ENCODE measurements at regions not wholly inside any gene's neighbourhood (a gene's known extent, or its start where the extent isn't known, plus 50 kb on each side); places are given as distances from the start of the nearest gene placed in this dataset.

DNA sequence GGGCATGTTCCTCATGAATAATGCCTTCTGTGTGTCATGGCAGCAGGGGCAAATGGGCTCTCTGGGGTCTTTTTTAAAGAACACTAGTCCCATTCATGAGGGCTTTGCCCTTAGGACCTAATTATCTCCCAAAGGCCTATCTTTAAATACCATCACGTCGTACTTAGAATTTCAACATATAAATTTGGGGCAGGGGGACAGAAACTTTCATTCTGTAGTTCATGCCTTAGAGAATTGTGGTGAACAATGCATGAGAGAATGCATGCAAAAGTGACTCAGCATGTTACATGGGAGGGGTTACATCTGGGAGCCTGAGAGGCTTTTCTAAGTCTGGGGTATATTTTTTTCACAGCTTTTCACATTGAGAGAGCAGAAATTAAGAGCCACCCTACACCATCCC, 208.5 kb upstream of the ROPN1 start:
- Mint-ChIP-seq H3K4me1 (ENCODE audit: low read depth, unreplicated experiment) (no peaks in the 10 kb centered on the region), H3K9me3 (ENCODE audit: unreplicated experiment) (no peaks in the 10 kb centered on the region), H3K36me3 (ENCODE audit: insufficient read depth, unreplicated experiment) (no peaks in the 10 kb centered on the region), H3K27me3 (ENCODE audit: insufficient read depth, unreplicated experiment) (peaks cover 38% of the 10 kb centered on the region), H3K27ac (ENCODE audit: unreplicated experiment) (no peak overlapping the region), H3K4me3 (ENCODE audit: unreplicated experiment) (no peak overlapping the region)
- H3K4me3 ChIP-seq (ENCODE audit: low read depth, low read length), result no peak overlapping the region
- TF ChIP-seq, protein P1, sequence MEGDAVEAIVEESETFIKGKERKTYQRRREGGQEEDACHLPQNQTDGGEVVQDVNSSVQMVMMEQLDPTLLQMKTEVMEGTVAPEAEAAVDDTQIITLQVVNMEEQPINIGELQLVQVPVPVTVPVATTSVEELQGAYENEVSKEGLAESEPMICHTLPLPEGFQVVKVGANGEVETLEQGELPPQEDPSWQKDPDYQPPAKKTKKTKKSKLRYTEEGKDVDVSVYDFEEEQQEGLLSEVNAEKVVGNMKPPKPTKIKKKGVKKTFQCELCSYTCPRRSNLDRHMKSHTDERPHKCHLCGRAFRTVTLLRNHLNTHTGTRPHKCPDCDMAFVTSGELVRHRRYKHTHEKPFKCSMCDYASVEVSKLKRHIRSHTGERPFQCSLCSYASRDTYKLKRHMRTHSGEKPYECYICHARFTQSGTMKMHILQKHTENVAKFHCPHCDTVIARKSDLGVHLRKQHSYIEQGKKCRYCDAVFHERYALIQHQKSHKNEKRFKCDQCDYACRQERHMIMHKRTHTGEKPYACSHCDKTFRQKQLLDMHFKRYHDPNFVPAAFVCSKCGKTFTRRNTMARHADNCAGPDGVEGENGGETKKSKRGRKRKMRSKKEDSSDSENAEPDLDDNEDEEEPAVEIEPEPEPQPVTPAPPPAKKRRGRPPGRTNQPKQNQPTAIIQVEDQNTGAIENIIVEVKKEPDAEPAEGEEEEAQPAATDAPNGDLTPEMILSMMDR (IDR thresholded peaks at IDR 0.05; ENCODE audit: insufficient read depth in 1 of 2, low read depth in 1 of 2, low read length in 1 of 2, severe bottlenecking in 1 of 2, unreplicated experiment in 1 of 2), result no peak
- no peaks in the 10 kb centered on the region for H3K9me3 ChIP-seq
- CTCF ChIA-PET, result no interaction called here
- no peaks in the 10 kb centered on the region for H3K36me3 ChIP-seq (ENCODE audit: control insufficient read depth, insufficient read depth, low read length)
- no peak for DNase-seq
- no peaks in the 10 kb centered on the region; the same call in 1 of the 2 replicates for H3K27me3 ChIP-seq (replicated peaks; ENCODE audit: control insufficient read depth, insufficient read depth, low read length)
- no peaks in the 10 kb centered on the region for H3K4me1 ChIP-seq
- intact Hi-C loops (cut with micrococcal nuclease; ENCODE audit: unreplicated experiment), result no loop called here
- no TSS peak for BruUV-seq (replicated peaks)
- POLR2A ChIA-PET, result no interaction called here

DNA sequence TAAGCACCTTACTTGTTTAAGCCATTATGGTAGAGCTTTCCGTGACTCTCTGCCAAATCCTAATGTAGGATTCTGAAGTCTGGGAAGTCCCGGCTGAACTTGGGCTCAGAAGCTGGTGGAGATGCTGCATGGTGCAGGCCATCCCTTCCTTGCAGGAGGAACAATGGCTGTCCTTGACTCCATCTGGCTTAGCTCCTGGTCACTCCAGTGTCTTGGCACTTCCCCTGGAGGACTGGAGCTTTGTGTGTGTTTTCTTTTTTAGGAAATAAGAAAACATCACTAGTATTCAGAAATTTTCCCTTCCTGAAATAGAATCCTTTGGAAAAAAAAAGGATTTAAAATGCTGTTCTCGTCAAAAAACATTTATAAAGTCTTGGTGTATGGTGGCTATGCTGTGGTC, 209.3 kb upstream of the ROPN1 start:
- Mint-ChIP-seq H3K4me1 (ENCODE audit: low read depth, unreplicated experiment) (no peaks in the 10 kb centered on the region), H3K4me3 (ENCODE audit: unreplicated experiment) (no peak overlapping the region), H3K36me3 (ENCODE audit: insufficient read depth, unreplicated experiment) (no peaks in the 10 kb centered on the region), H3K27me3 (ENCODE audit: insufficient read depth, unreplicated experiment) (peaks cover 31% of the 10 kb centered on the region), H3K27ac (ENCODE audit: unreplicated experiment) (no peak overlapping the region), H3K9me3 (ENCODE audit: unreplicated experiment) (no peaks in the 10 kb centered on the region)
- DNase-seq, result no peak
- H3K36me3 ChIP-seq (ENCODE audit: control insufficient read depth, insufficient read depth, low read length), result no peaks in the 10 kb centered on the region
- TF ChIP-seq, protein P1 (IDR thresholded peaks at IDR 0.05; ENCODE audit: insufficient read depth in 1 of 2, low read depth in 1 of 2, low read length in 1 of 2, severe bottlenecking in 1 of 2, unreplicated experiment in 1 of 2), result no peak
- H3K27me3 ChIP-seq (replicated peaks; ENCODE audit: control insufficient read depth, insufficient read depth, low read length), result no peaks in the 10 kb centered on the region; the same call in 1 of the 2 replicates
- H3K4me3 ChIP-seq (ENCODE audit: low read depth, low read length), result no peak overlapping the region
- no peaks in the 10 kb centered on the region for H3K9me3 ChIP-seq
- intact Hi-C loops (cut with micrococcal nuclease; ENCODE audit: unreplicated experiment), result no loop called here
- no TSS peak for BruUV-seq (replicated peaks)
- no peaks in the 10 kb centered on the region for H3K4me1 ChIP-seq
- POLR2A ChIA-PET, result no interaction called here
- CTCF ChIA-PET, result no interaction called here

- no peaks in the 10 kb centered on the region for H3K9me3 Mint-ChIP-seq (ENCODE audit: unreplicated experiment)
- TF ChIP-seq, protein P1 (IDR thresholded peaks at IDR 0.05; ENCODE audit: insufficient read depth in 1 of 2, low read depth in 1 of 2, low read length in 1 of 2, severe bottlenecking in 1 of 2, unreplicated experiment in 1 of 2), result no peak
- BruUV-seq (replicated peaks), result no TSS peak
- Histone ChIP-seq H3K9me3 (no peaks in the 10 kb centered on the region), H3K36me3 (ENCODE audit: control insufficient read depth, insufficient read depth, low read length) (no peaks in the 10 kb centered on the region), H3K4me3 (ENCODE audit: low read depth, low read length) (no peak overlapping the region), H3K4me1 (no peaks in the 10 kb centered on the region), H3K27me3 (replicated peaks; ENCODE audit: control insufficient read depth, insufficient read depth, low read length) (no peaks in the 10 kb centered on the region; the same call in 1 of the 2 replicates)
- H3K27ac Mint-ChIP-seq (ENCODE audit: unreplicated experiment), result no peak overlapping the region
- H3K4me1 Mint-ChIP-seq (ENCODE audit: low read depth, unreplicated experiment), result no peaks in the 10 kb centered on the region
- DNase-seq, result no peak
- intact Hi-C loops (cut with micrococcal nuclease; ENCODE audit: unreplicated experiment), result no loop called here
- no peak overlapping the region for H3K4me3 Mint-ChIP-seq (ENCODE audit: unreplicated experiment)
- peaks cover 31% of the 10 kb centered on the region for H3K27me3 Mint-ChIP-seq (ENCODE audit: insufficient read depth, unreplicated experiment)
- ChIA-PET POLR2A (no interaction called here), CTCF (no interaction called here)
- H3K36me3 Mint-ChIP-seq (ENCODE audit: insufficient read depth, unreplicated experiment), result no peaks in the 10 kb centered on the region
These were observed 209.9 kb upstream of the ROPN1 start for GRCh38 chr3:124201786-124202185.
